H9 (cell line): ENCODE measurements at regions not wholly inside any gene's neighbourhood (a gene's known extent, or its start where the extent isn't known, plus 50 kb on each side); places are given as distances from the start of the nearest gene placed in this dataset.

ENCODE experiments used
- DNase-seq: peaks from one replicate; pipeline ENCODE4 v3.0.0-alpha.2; 2017
- H2AFZ ChIP-seq: one replicate; pipeline ENCODE4 v1.6.1; 2013; ENCODE audit warnings: mild to moderate bottlenecking, low read length, control low read depth, moderate library complexity
- H2AK5ac ChIP-seq: 2 replicates; pipeline ENCODE4 v1.6.1; 2013; ENCODE audit warnings: low read length, control low read depth, mixed read lengths; ENCODE audit not compliant: insufficient read length
- H2BK120ac ChIP-seq: one replicate; pipeline ENCODE4 v1.6.1; 2013; ENCODE audit warnings: low read depth, mild to moderate bottlenecking, low read length, control low read depth, inconsistent platforms; ENCODE audit not compliant: poor library complexity, severe bottlenecking
- H2BK12ac ChIP-seq: 2 replicates; pipeline ENCODE4 v1.6.1; 2013; ENCODE audit warnings: low read length, control low read depth, mixed read lengths, low read depth; ENCODE audit not compliant: insufficient read length
- H2BK15ac ChIP-seq: 2 replicates; pipeline ENCODE4 v1.6.1; 2013; ENCODE audit warnings: low read depth, low read length, control low read depth
- H2BK20ac ChIP-seq: one replicate; pipeline ENCODE4 v1.6.1; 2013; ENCODE audit warnings: low read depth, mild to moderate bottlenecking, low read length, control low read depth, inconsistent platforms; ENCODE audit not compliant: poor library complexity, severe bottlenecking
- H2BK5ac ChIP-seq: 2 replicates; pipeline ENCODE4 v1.6.1; 2013; ENCODE audit warnings: low read length, control low read depth, mixed read lengths; ENCODE audit not compliant: insufficient read length
- H3K14ac ChIP-seq: 2 replicates; pipeline ENCODE4 v1.6.1; 2013; ENCODE audit warnings: low read length, control low read depth; ENCODE audit not compliant: insufficient read depth
- H3K18ac ChIP-seq: 2 replicates; pipeline ENCODE4 v1.6.1; 2013; ENCODE audit warnings: low read depth, mild to moderate bottlenecking, mixed read lengths, low read length, control low read depth; ENCODE audit not compliant: insufficient read length
- H3K23ac ChIP-seq: 2 replicates; pipeline ENCODE4 v1.6.1; 2013; ENCODE audit warnings: low read length, control low read depth, mixed read lengths, low read depth; ENCODE audit not compliant: insufficient read length
- H3K23me2 ChIP-seq: 2 replicates; pipeline ENCODE4 v1.6.1; 2013; ENCODE audit warnings: low read depth, mild to moderate bottlenecking, mixed read lengths, low read length, control low read depth; ENCODE audit not compliant: insufficient read length, poor library complexity, severe bottlenecking
- H3K27ac ChIP-seq: 2 replicates; pipeline ENCODE4 v1.5.1; 2013; ENCODE audit warnings: low read length, control low read depth, mixed read lengths, low read depth; ENCODE audit not compliant: insufficient read length
- H3K27me3 ChIP-seq: 2 replicates; pipeline ENCODE4 v1.6.1; 2013; ENCODE audit warnings: low read length, control low read depth, inconsistent platforms; ENCODE audit not compliant: insufficient read depth
- H3K4ac ChIP-seq: 2 replicates; pipeline ENCODE4 v1.6.1; 2013; ENCODE audit warnings: low read depth, mild to moderate bottlenecking, control low read depth, inconsistent platforms, low read length, moderate library complexity
- H3K4me1 ChIP-seq: 2 replicates; pipeline ENCODE4 v1.6.1; 2013; ENCODE audit warnings: low read length, control low read depth, inconsistent platforms; ENCODE audit not compliant: insufficient read depth
- H3K4me2 ChIP-seq: 2 replicates; pipeline ENCODE4 v1.6.1; 2013; ENCODE audit warnings: low read length, control low read depth, mixed read lengths; ENCODE audit not compliant: insufficient read length, insufficient read depth
- H3K56ac ChIP-seq: 2 replicates; pipeline ENCODE4 v1.6.1; 2013; ENCODE audit warnings: low read depth, mild to moderate bottlenecking, mixed read lengths, low read length, control low read depth; ENCODE audit not compliant: insufficient read length
- H3K79me1 ChIP-seq: 2 replicates; pipeline ENCODE4 v1.6.1; 2013; ENCODE audit warnings: low read depth, mild to moderate bottlenecking, moderate library complexity, low read length, control low read depth, inconsistent platforms; ENCODE audit not compliant: insufficient read depth, poor library complexity, severe bottlenecking
- H3K79me2 ChIP-seq: 2 replicates; pipeline ENCODE4 v1.6.1; 2013; ENCODE audit warnings: low read length, control low read depth, inconsistent platforms; ENCODE audit not compliant: insufficient read depth
- H3K9ac ChIP-seq: 2 replicates; pipeline ENCODE4 v1.6.1; 2013; ENCODE audit warnings: low read length, control low read depth, mixed read lengths; ENCODE audit not compliant: insufficient read length; ENCODE audit errors: extremely low read depth
- H3K9me3 ChIP-seq: one replicate; pipeline ENCODE4 v1.6.1; 2013; ENCODE audit warnings: low read depth, low read length, inconsistent platforms; ENCODE audit not compliant: control insufficient read depth
- H3T11ph ChIP-seq: one replicate; pipeline ENCODE4 v1.6.1; 2013; ENCODE audit warnings: mild to moderate bottlenecking, low read length, control low read depth, inconsistent platforms
- H4K20me1 ChIP-seq: one replicate; pipeline ENCODE4 v1.6.1; 2013; ENCODE audit not compliant: control insufficient read depth, insufficient read length, insufficient read depth
- H4K5ac ChIP-seq: 2 replicates; pipeline ENCODE4 v1.6.1; 2013; ENCODE audit warnings: low read depth, mild to moderate bottlenecking, mixed read lengths, low read length, control low read depth; ENCODE audit not compliant: insufficient read length
- H4K8ac ChIP-seq: replicated peaks from 2 replicates; pipeline ENCODE4 v1.6.1; 2013; ENCODE audit warnings: low read length, control low read depth, mixed read lengths, low read depth; ENCODE audit not compliant: insufficient read length
- H4K91ac ChIP-seq: 2 replicates; pipeline ENCODE4 v1.6.1; 2013; ENCODE audit warnings: low read depth, mild to moderate bottlenecking, moderate library complexity, mixed read lengths, low read length, control low read depth; ENCODE audit not compliant: insufficient read length
- H3K27ac Mint-ChIP-seq, 3 experiments: 2 replicates in 2 of 3; 3 replicates in 1 of 3; pipeline ENCODE4 v1.8.0; 2020 to 2021; ENCODE audit warnings: mixed read lengths in 3 of 3, mild to moderate bottlenecking in 1 of 3, moderate library complexity in 1 of 3
- H3K27me3 Mint-ChIP-seq: 2 replicates; pipeline ENCODE4 v1.8.0; 2021; ENCODE audit warnings: low read depth, mild to moderate bottlenecking, moderate library complexity, mixed read lengths
- H3K36me3 Mint-ChIP-seq, 3 experiments: 2 replicates in 2 of 3; 3 replicates in 1 of 3; pipeline ENCODE4 v1.8.0; 2020 to 2021; ENCODE audit warnings: low read depth in 3 of 3, mixed read lengths in 3 of 3; ENCODE audit not compliant: insufficient read depth in 1 of 3
- H3K4me1 Mint-ChIP-seq, 2 experiments: 2 replicates each; pipeline ENCODE4 v1.8.0; 2020; ENCODE audit warnings: mixed read lengths in 2 of 2
- H3K4me3 Mint-ChIP-seq, 2 experiments: 2 replicates in 1 of 2; 3 replicates in 1 of 2; pipeline ENCODE4 v1.8.0; 2020 to 2021; ENCODE audit warnings: mild to moderate bottlenecking in 2 of 2, mixed read lengths in 2 of 2, moderate library complexity in 1 of 2
- H3K9me3 Mint-ChIP-seq, 2 experiments: 2 replicates in 1 of 2; 3 replicates in 1 of 2; pipeline ENCODE4 v1.8.0; 2020; ENCODE audit warnings: mild to moderate bottlenecking in 2 of 2, mixed read lengths in 2 of 2, moderate library complexity in 1 of 2
- WGBS: extraction: QIAGEN DNeasy Blood & Tissue Kit; methylation state at CpG from one replicate; pipeline ENCODE4 v1.1.7; 2013; ENCODE audit warnings: missing lambda C conversion rate, low lambda C conversion rate, mixed read lengths; ENCODE audit not compliant: insufficient read length; ENCODE audit errors: extremely low coverage; 5-methylcytosine and 5-hydroxymethylcytosine counted together
- TF ChIP-seq, protein P1 (sequence below): fragments of 200-600 bp; sonication (generic); conservative IDR thresholded peaks from 3 replicates; pipeline ENCODE4 v1.8.0; 2021; ENCODE audit warnings: antibody characterized with exemption, mild to moderate bottlenecking

DNA sequence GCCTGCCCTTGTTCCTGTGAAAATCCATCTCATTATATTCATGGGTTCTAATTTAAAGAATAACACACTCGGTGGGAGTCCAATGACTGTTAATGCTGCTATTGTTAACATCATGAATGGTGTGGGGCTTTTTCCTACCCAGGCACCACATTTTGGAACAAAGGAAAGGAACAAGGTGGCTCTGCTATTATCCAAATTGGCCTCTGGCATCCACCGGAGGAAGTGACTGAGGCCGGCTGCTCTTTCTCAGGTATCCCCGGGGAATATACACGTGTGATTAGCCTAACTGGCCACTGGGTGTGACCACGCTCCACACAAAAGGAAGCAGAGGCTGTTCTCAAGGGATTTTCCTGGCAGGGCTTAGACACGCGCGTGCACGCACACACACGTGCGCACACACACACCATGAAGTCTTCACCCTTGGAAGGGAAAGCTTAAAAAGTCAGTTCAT, 601.2 kb upstream of the ARID1B start:
- Histone ChIP-seq H3K18ac (no peak overlapping the region), H3K27ac (no peak overlapping the region), H3K4me1 (peaks cover 3% of the 10 kb centered on the region; the same call in 1 of the 2 replicates), H3K23ac (no peak overlapping the region), H4K8ac (no peak overlapping the region), H3K9ac (no peak overlapping the region), H3K14ac (no peak overlapping the region), H2BK20ac (no peak overlapping the region), H3K4me2 (no peak overlapping the region), H3K79me1 (no peaks in the 10 kb centered on the region), H2BK5ac (no peak overlapping the region), H3K27me3 (no peaks in the 10 kb centered on the region), H3K23me2 (no peaks in the 10 kb centered on the region), H2AFZ (no peak overlapping the region), H2BK15ac (no peak overlapping the region), H2AK5ac (no peak overlapping the region), H4K91ac (no peak overlapping the region), H3K79me2 (no peaks in the 10 kb centered on the region), H2BK12ac (no peak overlapping the region), H2BK120ac (no peak overlapping the region), H3K4ac (no peak overlapping the region), H4K20me1 (no peaks in the 10 kb centered on the region), H3K9me3 (no peaks in the 10 kb centered on the region), H4K5ac (no peak overlapping the region), H3K56ac (no peak overlapping the region), H3T11ph (no peak overlapping the region)
- peaks cover 8% of the 10 kb centered on the region for H3K27me3 Mint-ChIP-seq
- peak; percentile 76 for DNase-seq
- H3K4me3 Mint-ChIP-seq = no peak overlapping the region
- H3K36me3 Mint-ChIP-seq = peaks cover 3 to 8% (median 7%) of the 10 kb centered on the region in 3 experiments
- peak overlapping the region in 2 of 3 experiments; percentile 77 to 93; a peak in 4 of 7 replicates for H3K27ac Mint-ChIP-seq
- H3K9me3 Mint-ChIP-seq = peaks cover 0 to 12% of the 10 kb centered on the region in 2 experiments; a peak in 3 of 5 replicates
- TF ChIP-seq, protein P1, sequence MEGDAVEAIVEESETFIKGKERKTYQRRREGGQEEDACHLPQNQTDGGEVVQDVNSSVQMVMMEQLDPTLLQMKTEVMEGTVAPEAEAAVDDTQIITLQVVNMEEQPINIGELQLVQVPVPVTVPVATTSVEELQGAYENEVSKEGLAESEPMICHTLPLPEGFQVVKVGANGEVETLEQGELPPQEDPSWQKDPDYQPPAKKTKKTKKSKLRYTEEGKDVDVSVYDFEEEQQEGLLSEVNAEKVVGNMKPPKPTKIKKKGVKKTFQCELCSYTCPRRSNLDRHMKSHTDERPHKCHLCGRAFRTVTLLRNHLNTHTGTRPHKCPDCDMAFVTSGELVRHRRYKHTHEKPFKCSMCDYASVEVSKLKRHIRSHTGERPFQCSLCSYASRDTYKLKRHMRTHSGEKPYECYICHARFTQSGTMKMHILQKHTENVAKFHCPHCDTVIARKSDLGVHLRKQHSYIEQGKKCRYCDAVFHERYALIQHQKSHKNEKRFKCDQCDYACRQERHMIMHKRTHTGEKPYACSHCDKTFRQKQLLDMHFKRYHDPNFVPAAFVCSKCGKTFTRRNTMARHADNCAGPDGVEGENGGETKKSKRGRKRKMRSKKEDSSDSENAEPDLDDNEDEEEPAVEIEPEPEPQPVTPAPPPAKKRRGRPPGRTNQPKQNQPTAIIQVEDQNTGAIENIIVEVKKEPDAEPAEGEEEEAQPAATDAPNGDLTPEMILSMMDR = peak; percentile 68
- WGBS = no CpG with 5 or more reads among the region's 12 CpGs
- peaks cover 24 to 25% of the 10 kb centered on the region in 2 experiments for H3K4me1 Mint-ChIP-seq
